22Rv1 (cell line): ENCODE measurements at regions not wholly inside any gene's neighbourhood (a gene's known extent, or its start where the extent isn't known, plus 50 kb on each side); places are given as distances from the start of the nearest gene placed in this dataset.

Source experiments
- CTCF ChIP-seq: fragments of 450-650 bp; IDR thresholded peaks from 2 replicates; pipeline ENCODE4 v1.5.1; 2017; ENCODE audit warnings: mild to moderate bottlenecking
- ZFX ChIP-seq: fragments of 450-650 bp; IDR thresholded peaks from 2 replicates; pipeline ENCODE4 v1.6.1; 2017; ENCODE audit warnings: antibody characterized with exemption, borderline replicate concordance

DNA sequence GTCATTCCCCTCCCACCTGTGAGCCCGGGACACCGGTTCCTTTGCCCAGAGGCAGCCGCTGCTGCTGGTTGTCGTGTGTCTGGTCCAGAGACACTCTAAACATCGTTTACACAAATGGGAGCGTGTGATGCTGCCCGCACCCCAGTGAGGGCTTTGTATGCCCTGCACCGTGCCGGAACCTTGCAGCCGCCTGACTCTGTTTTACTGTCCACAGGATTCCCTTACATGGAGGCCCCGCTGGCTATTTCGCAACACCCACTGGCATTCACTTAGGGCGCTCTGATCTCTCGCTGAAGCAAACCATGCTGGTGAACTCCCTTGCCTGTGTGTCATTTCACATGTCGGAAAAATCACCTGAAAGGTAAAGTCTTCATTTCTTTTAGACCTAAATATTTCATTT, 100.8 kb upstream of the SLC6A6 start:
- TF ChIP-seq CTCF (no peak), ZFX (no peak)
